GM21528 (cell line): ENCODE measurements at regions not wholly inside any gene's neighbourhood (a gene's known extent, or its start where the extent isn't known, plus 50 kb on each side); places are given as distances from the start of the nearest gene placed in this dataset.
"Not testable (repeated sequence)": the region's sequence is repeated elsewhere in the genome, so short reads cannot be mapped to it uniquely, and the experiment has no call there.

Experiments
- ATAC-seq: cut with Tn5 transposase; IDR thresholded peaks from one replicate; pipeline ENCODE4 v1.9.1; 2021; ENCODE audit warnings: mild to moderate bottlenecking, moderate library complexity; ENCODE audit not compliant: unreplicated experiment, low FRiP score

GRCh38 chr16:85286951-85287814, 174.9 kb upstream of the CIBAR2 start:
- no peak for ATAC-seq

GRCh38 chr16:85287815-85288109, 175.5 kb upstream of the CIBAR2 start:
- not testable (repeated sequence) for ATAC-seq

- ATAC-seq = no peak
Measured at GRCh38 chr16:85288341-85288868, 176.1 kb upstream of the CIBAR2 start.

GRCh38 chr16:85288869-85289660, 176.8 kb upstream of the CIBAR2 start:
- ATAC-seq = no peak

GRCh38 chr16:85289760-85290625, 177.7 kb upstream of the CIBAR2 start:
- ATAC-seq = no peak

GRCh38 chr16:85290626-85291301, 178.5 kb upstream of the CIBAR2 start:
- ATAC-seq = no peak

- no peak for ATAC-seq
Measured at GRCh38 chr16:85291302-85292148, 179.3 kb upstream of the CIBAR2 start.

GRCh38 chr16:85293458-85293857, 181.2 kb upstream of the CIBAR2 start:
- no peak for ATAC-seq

- no peak for ATAC-seq
Measured at GRCh38 chr16:85293904-85294642, 181.8 kb upstream of the CIBAR2 start.

- ATAC-seq = no peak
Measured at GRCh38 chr16:85294810-85295508, 182.7 kb upstream of the CIBAR2 start.

GRCh38 chr16:85296859-85297660, 184.8 kb upstream of the CIBAR2 start:
- no peak for ATAC-seq

GRCh38 chr16:85297881-85298280, 185.6 kb upstream of the CIBAR2 start:
- no peak for ATAC-seq

- no peak for ATAC-seq
Measured at GRCh38 chr16:85300406-85300968, 188.2 kb upstream of the CIBAR2 start.

GRCh38 chr16:85301231-85301630, 189.0 kb upstream of the CIBAR2 start:
- no peak for ATAC-seq

GRCh38 chr16:85302018-85302847, 190.0 kb upstream of the CIBAR2 start:
- no peak for ATAC-seq

GRCh38 chr16:85302848-85303353, 190.6 kb upstream of the CIBAR2 start:
- ATAC-seq = no peak
